GM12872 (cell line): ENCODE measurements at regions not wholly inside any gene's neighbourhood (a gene's known extent, or its start where the extent isn't known, plus 50 kb on each side); places are given as distances from the start of the nearest gene placed in this dataset.

ENCODE experiments used
- TF ChIP-seq, protein P1 (sequence below): IDR thresholded peaks from 3 replicates; pipeline ENCODE4 v1.5.1; 2011; ENCODE audit warnings: low read depth, mild to moderate bottlenecking, low read length, moderate library complexity; ENCODE audit not compliant: insufficient read depth

DNA sequence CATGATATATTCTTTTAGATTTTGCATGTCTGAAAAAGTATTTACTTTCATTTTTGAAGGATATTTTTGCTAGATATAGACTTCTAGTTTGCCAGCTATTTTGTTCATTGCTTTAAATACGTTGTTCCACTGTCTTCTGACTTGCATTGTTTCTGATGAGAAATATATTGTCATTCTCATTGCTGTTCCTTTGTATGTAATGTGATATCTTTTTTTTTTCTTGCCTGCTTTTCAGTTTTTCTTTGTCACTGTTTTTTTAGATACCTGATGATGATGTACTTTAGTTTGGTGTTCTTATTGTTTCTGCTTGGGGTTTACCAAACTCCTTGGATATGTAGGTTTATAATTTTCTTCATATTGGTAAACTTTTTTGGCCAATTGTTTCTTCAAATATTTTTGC, 107.9 kb downstream of the SNAPC1 start:
- TF ChIP-seq, protein P1, sequence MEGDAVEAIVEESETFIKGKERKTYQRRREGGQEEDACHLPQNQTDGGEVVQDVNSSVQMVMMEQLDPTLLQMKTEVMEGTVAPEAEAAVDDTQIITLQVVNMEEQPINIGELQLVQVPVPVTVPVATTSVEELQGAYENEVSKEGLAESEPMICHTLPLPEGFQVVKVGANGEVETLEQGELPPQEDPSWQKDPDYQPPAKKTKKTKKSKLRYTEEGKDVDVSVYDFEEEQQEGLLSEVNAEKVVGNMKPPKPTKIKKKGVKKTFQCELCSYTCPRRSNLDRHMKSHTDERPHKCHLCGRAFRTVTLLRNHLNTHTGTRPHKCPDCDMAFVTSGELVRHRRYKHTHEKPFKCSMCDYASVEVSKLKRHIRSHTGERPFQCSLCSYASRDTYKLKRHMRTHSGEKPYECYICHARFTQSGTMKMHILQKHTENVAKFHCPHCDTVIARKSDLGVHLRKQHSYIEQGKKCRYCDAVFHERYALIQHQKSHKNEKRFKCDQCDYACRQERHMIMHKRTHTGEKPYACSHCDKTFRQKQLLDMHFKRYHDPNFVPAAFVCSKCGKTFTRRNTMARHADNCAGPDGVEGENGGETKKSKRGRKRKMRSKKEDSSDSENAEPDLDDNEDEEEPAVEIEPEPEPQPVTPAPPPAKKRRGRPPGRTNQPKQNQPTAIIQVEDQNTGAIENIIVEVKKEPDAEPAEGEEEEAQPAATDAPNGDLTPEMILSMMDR, result no peak

DNA sequence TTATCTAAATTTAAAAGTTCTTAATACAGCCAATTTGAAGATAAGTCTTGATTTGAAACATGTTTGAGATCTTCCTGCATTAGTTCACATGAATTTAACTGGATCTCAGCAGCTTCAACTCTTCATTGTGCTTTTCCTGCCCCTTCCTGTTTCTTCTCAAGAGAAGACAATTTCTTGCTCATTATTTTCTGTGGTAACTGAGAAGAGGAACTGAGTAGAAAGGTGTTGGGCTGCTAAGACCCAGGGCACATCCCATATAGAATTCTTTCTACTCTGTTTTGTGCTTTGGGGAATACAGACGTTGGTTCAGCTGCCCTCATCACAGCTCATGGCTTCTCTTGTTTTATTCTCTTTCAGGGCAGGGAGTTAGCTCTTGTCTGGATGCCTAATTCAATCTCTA, 110.2 kb downstream of the SNAPC1 start:
- TF ChIP-seq, protein P1, result no peak

DNA sequence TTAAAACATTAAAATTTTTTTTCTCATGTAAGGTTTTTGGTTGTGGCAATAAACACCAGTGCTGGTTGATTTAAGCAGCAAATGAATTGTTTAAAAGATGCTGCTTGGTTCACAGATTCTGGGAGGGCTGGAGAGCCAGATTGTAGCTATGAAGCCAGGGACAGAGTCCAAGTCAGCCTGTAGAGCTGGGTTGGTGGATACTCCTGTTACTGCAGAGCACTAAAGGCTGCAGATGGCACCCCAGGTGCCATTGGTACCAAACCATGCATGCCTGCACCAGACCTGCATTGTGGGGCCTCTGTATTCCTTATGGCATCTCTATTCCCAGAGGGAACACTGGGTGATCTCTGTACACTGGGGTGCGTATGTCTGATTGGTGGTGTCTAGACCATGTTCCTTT, 113.3 kb downstream of the SNAPC1 start:
- TF ChIP-seq, protein P1, result no peak

DNA sequence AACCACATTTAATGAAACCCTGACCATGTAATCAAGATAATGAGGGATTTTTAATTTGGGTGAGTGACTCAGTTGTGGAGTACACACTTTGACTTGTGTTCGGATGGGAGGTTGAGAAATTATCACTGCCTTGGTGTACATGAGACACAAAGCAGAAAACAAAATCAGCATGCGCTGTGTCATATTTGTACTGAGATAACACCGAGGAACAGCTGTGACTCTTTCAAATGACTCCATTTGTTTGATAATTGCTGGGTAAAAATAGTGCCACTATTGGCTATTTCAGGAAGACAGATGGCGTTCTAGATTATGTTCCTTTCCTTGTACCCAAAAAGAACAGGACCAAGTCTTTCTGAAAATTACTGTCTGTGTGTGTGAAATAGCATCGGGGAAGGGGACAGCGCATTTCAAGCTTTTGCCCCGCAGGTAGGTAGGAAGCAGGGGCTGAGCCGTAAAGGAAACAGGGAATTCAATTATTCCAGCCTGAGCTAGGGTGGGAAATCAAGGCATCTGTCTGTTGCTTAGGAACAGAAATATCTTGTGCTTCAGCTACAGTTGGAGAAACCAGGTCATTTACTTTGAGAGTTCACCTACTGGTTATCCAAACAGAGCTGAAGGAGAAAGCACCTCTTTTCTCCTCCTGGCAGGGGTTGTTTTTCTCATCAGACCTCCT, 114.3 kb downstream of the SNAPC1 start:
- TF ChIP-seq, protein P1, result no peak

DNA sequence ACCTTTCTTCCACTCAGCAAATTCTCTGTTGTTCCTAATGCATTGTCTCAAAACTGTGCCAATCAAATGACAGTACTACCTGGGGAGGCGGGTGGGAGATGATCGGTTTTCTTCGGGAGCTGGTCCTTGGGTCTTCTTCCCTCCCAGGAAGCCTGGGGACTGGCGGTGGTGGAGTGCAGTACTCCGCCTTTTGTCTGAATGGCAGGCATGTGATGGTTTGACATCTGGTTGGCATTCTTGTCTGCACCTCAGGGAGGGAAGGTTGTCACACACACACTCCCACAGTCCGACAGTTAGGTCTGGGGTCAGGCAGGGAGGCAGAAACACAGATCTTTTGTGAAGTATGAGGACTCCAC, 114.8 kb downstream of the SNAPC1 start:
- TF ChIP-seq, protein P1, result no peak

DNA sequence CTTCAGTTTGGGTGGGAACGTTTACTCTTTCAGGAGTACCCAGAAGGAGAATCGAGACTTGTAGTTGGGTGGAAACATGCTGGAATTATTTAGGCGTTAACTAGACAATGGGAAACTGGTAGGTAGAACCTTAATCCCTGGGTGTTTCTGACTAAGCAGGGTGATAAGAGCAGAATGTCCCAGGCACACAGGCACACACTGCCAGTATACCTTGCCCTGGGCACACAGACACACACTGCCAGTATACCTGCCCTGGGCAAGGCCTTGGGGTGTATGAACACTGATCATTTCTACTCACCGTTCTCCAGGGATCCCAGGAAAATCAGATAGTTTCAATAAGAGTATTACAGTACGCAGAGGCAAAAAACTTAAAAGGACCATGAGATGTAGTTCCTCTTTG, 115.5 kb downstream of the SNAPC1 start:
- TF ChIP-seq, protein P1, result no peak

DNA sequence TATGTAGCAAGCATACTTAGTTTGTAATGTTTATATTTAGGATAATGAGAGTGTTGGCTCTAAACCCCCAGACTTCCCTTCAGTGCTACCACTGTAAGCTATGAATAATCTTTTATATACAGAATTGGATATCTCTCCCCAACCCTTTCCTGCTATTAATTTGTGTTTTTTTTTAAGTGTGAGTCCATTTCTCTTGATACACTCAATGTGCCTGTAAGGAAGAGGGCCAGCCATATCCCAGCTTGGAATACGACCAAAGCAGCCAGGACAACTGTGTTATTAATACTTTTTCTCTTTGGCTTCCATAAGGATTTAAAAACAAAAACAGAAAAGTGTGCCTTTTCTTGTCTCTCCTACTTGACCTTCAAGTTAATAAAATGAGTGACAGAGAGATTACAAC, 116.7 kb downstream of the SNAPC1 start:
- TF ChIP-seq, protein P1, result no peak

DNA sequence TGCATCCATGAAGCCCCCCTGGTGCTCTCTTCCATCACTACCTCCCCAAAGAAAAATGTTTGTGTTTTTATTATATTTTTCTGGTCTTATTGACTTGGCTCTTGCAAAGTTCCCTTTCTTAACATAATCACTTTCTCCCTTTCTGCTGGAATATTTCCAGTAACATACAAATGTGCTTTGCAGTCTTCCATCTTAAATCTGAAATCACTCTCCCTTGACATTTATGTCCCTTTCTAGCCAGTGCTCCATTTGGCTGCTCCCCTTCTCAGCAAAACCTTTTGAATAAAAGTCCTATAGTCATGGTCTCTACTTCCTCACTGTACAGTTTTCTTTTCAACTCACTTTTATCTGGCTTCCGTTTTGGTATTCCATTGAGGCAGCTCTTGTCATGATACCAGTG, 118.8 kb downstream of the SNAPC1 start:
- TF ChIP-seq, protein P1, result no peak
